ENCODE measurements at regions not wholly inside any gene's neighbourhood (a gene's known extent, or its start where the extent isn't known, plus 50 kb on each side); places are given as distances from the start of the nearest gene placed in this dataset.

DNA sequence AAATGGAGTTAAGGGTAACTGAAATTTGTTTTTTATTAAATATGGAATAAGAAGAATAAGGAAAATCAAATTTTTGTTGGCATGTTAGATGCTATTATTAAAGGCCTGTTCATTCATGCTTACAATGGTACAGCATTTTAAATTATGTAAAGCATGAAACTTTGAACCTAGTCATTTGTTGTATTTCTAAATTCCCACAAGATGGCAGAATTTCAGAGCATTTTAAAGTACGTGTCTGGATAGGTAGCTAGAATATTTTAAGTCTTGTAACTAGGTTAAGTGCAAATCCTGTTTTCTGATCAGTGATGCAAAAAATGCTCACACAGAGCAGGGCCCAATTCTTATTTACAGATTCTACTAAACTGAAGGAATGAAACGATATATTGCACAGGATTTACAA lies 585.6 kb upstream of the MIS18BP1 start:
- TF ChIP-seq, protein P1, sequence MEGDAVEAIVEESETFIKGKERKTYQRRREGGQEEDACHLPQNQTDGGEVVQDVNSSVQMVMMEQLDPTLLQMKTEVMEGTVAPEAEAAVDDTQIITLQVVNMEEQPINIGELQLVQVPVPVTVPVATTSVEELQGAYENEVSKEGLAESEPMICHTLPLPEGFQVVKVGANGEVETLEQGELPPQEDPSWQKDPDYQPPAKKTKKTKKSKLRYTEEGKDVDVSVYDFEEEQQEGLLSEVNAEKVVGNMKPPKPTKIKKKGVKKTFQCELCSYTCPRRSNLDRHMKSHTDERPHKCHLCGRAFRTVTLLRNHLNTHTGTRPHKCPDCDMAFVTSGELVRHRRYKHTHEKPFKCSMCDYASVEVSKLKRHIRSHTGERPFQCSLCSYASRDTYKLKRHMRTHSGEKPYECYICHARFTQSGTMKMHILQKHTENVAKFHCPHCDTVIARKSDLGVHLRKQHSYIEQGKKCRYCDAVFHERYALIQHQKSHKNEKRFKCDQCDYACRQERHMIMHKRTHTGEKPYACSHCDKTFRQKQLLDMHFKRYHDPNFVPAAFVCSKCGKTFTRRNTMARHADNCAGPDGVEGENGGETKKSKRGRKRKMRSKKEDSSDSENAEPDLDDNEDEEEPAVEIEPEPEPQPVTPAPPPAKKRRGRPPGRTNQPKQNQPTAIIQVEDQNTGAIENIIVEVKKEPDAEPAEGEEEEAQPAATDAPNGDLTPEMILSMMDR (IDR thresholded peaks at IDR 0.05): peak in 3 of 6 experiments; percentile 38 to 67 (median 52)
- no peak for TF ChIP-seq POLR2A (IDR thresholded peaks at IDR 0.05)

Measured in thyroid gland (tissue), 4 donors.